ENCODE measurements at regions not wholly inside any gene's neighbourhood (a gene's known extent, or its start where the extent isn't known, plus 50 kb on each side); places are given as distances from the start of the nearest gene placed in this dataset.

DNA sequence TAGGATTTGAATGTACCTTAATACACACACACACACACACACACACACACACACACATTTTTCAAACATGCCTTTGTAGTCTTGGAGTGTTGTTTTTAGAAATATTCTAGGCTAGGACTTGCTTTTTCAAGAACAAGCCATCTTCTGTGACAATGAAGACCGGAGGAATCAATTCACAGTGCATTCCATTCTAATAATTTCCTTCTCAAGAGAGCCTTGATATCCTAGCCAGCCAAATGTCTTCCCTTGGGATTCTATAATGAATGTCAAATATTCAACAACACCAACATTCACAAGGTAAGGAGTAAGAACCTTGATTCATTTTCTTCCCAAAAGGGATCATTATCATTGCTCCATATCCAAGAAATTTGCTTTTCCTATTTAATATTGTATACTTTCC, 180.3 kb downstream of the SLITRK1 start:
- Histone ChIP-seq H3K36me3 (no peaks in the 10 kb centered on the region), H3K4me1 (no peaks in the 10 kb centered on the region), H3K27me3 (no peaks in the 10 kb centered on the region), H3K9me3 (no peaks in the 10 kb centered on the region), H3K4me3 (no peak overlapping the region), H3K27ac (no peak overlapping the region)
- no peak for ATAC-seq
- intact Hi-C loops (cut with DNase I), result no loop called here
- WGBS, 2 donors, result 77 to 82% methylated on average over 1 of the region's 1 CpG
- no peak for FAIRE-seq
- DNase-seq, result no peak
- TF ChIP-seq, protein P1, sequence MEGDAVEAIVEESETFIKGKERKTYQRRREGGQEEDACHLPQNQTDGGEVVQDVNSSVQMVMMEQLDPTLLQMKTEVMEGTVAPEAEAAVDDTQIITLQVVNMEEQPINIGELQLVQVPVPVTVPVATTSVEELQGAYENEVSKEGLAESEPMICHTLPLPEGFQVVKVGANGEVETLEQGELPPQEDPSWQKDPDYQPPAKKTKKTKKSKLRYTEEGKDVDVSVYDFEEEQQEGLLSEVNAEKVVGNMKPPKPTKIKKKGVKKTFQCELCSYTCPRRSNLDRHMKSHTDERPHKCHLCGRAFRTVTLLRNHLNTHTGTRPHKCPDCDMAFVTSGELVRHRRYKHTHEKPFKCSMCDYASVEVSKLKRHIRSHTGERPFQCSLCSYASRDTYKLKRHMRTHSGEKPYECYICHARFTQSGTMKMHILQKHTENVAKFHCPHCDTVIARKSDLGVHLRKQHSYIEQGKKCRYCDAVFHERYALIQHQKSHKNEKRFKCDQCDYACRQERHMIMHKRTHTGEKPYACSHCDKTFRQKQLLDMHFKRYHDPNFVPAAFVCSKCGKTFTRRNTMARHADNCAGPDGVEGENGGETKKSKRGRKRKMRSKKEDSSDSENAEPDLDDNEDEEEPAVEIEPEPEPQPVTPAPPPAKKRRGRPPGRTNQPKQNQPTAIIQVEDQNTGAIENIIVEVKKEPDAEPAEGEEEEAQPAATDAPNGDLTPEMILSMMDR (IDR thresholded peaks at IDR 0.05), result no peak

DNA sequence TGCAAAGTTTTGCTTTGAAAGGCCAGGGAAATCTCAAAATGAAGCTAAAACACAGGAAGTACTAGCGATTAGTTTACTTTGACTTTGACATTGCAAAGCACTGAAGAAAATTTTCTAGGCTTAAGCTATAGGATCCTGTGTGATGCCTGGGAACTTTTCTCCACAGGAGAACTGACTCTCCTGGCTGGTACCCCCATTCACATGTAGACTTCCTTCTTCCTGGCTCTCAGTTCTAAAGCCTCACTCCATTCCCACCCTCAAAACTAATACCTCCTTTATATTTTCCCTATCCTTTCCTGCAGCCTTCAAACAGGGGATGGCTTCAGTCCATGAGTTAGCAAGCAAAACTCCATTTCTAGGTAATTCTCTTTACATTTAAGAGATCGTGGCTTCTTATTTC, 189.5 kb downstream of the SLITRK1 start:
- Histone ChIP-seq H3K36me3 (no peaks in the 10 kb centered on the region), H3K4me3 (no peak overlapping the region), H3K9me3 (no peaks in the 10 kb centered on the region), H3K4me1 (no peaks in the 10 kb centered on the region), H3K27me3 (no peaks in the 10 kb centered on the region), H3K27ac (no peak overlapping the region)
- FAIRE-seq (no peak), DNase-seq (no peak), ATAC-seq (no peak)
- intact Hi-C loops (cut with DNase I), result no loop called here
- TF ChIP-seq, protein P1 (IDR thresholded peaks at IDR 0.05), result no peak
- WGBS, 2 donors, result 86 to 89% methylated on average over 2 of the region's 2 CpGs

DNA sequence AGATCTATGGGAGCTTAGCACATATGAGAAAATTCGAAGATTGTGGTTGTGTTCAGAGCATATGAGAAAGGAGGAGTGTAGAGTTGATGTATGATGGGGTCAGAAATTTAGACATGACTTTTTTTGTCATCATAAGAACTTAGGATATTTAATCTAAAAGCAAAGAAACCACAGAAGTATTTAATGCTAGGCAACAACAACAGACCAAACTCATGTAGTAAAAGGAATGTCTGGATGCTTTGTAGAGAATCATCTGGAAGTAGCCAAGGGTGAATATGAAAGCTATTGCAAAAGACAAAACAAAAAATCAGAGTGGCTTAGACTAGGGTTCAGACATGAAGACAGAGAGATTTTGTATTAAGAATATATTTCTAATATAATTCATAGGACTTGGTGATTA, 190.3 kb downstream of the SLITRK1 start:
- H3K4me1 ChIP-seq, result no peaks in the 10 kb centered on the region
- no peaks in the 10 kb centered on the region for H3K27me3 ChIP-seq
- no peak overlapping the region for H3K27ac ChIP-seq
- ATAC-seq, result no peak
- no peak for DNase-seq
- 78 to 80% methylated on average over 1 of the region's 1 CpG for WGBS, 2 donors
- no peak for FAIRE-seq
- no peaks in the 10 kb centered on the region for H3K9me3 ChIP-seq
- no peak overlapping the region for H3K4me3 ChIP-seq
- TF ChIP-seq, protein P1 (IDR thresholded peaks at IDR 0.05), result no peak
- H3K36me3 ChIP-seq, result no peaks in the 10 kb centered on the region
- intact Hi-C loops (cut with DNase I), result no loop called here

DNA sequence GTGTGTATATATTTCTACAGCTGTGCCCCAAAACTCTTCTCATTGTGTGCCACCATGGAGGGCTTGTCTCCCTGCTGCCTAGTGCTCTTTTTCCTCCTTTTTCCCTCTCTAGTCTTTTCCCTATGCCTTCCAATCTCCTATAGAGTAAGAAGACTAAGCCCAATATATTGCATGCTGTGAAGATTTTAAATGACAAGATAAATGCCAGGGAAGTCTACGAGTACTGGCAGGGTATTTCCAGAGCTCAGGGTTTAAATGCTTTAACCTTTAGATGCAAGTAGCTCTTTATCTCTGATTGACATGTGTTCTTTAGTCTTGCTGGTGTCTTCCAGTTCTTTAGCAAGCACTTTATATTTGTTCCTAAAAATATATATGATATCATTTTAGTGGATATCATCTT, 200.7 kb downstream of the SLITRK1 start:
- intact Hi-C loops (cut with DNase I), result no loop called here
- Histone ChIP-seq H3K36me3 (no peaks in the 10 kb centered on the region), H3K4me1 (no peaks in the 10 kb centered on the region), H3K27me3 (no peaks in the 10 kb centered on the region), H3K27ac (no peak overlapping the region), H3K4me3 (no peak overlapping the region), H3K9me3 (no peaks in the 10 kb centered on the region)
- FAIRE-seq, result no peak
- WGBS, 2 donors, result 62 to 76% methylated on average over 1 of the region's 1 CpG
- TF ChIP-seq, protein P1 (IDR thresholded peaks at IDR 0.05), result no peak
- DNase-seq, result no peak
- ATAC-seq, result no peak

DNA sequence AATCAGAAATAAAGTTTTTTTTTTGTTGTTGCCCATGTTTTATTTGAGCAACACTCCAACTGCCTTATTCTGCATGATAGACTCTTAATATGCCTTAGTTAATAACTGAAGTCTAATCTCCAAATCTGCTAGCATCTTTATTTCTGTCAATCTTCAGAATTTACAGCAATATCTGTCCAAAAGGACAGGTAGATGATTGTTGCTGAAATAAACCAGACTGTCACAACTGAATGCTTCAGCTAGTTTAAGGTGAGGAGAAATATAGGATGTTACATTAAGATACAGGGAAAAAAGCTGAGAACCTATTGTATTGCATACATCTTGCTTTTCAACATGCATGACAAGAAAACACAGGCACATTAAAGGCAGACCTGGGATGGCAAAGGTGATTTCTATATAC, 204.3 kb downstream of the SLITRK1 start:
- intact Hi-C loops (cut with DNase I), result no loop called here
- H3K27me3 ChIP-seq, result no peaks in the 10 kb centered on the region
- DNase-seq (no peak), FAIRE-seq (no peak), ATAC-seq (no peak)
- no peaks in the 10 kb centered on the region for H3K36me3 ChIP-seq
- no peak overlapping the region for H3K4me3 ChIP-seq
- no peaks in the 10 kb centered on the region for H3K4me1 ChIP-seq
- TF ChIP-seq, protein P1 (IDR thresholded peaks at IDR 0.05), result no peak
- H3K27ac ChIP-seq, result no peak overlapping the region
- no peaks in the 10 kb centered on the region for H3K9me3 ChIP-seq

Measured in pancreas (tissue), 10 donors.